GM23338 (cell line): ENCODE measurements at regions not wholly inside any gene's neighbourhood (a gene's known extent, or its start where the extent isn't known, plus 50 kb on each side); places are given as distances from the start of the nearest gene placed in this dataset.

ENCODE experiments used
- ATAC-seq: fragments of 200-7000 bp; cut with Tn5 transposase; 3 replicates; pipeline ENCODE4 v1.9.1; 2020
- DNase-seq: peaks from one replicate; pipeline ENCODE4 v3.0.0-alpha.2; 2015; ENCODE audit warnings: low spot score
- H2AFZ ChIP-seq: fragments of 200-600 bp; sonication (generic); 2 replicates; pipeline ENCODE4 v1.8.0; 2016; ENCODE audit warnings: antibody characterized with exemption, mild to moderate bottlenecking, moderate library complexity
- H3F3A ChIP-seq: fragments of 200-600 bp; sonication (generic); replicated peaks from 2 replicates; pipeline ENCODE4 v1.8.0; 2017; ENCODE audit warnings: antibody characterized with exemption, mixed run types, low read depth
- H3K27ac ChIP-seq: fragments of 200-600 bp; sonication (generic); 2 replicates; pipeline ENCODE4 v1.6.1; 2016; ENCODE audit warnings: low read depth
- H3K27me3 ChIP-seq: fragments of 200-600 bp; sonication (generic); 2 replicates; pipeline ENCODE4 v1.8.0; 2016; ENCODE audit warnings: mild to moderate bottlenecking, mixed run types, moderate library complexity; ENCODE audit not compliant: insufficient read depth
- H3K36me3 ChIP-seq: fragments of 200-600 bp; sonication (generic); 2 replicates; pipeline ENCODE4 v1.8.0; 2016; ENCODE audit warnings: mild to moderate bottlenecking; ENCODE audit not compliant: insufficient read depth
- H3K4me1 ChIP-seq: fragments of 200-600 bp; sonication (generic); 2 replicates; pipeline ENCODE4 v1.8.0; 2016; ENCODE audit warnings: mild to moderate bottlenecking, moderate library complexity; ENCODE audit not compliant: insufficient read depth
- H3K4me2 ChIP-seq: fragments of 200-600 bp; sonication (generic); 2 replicates; pipeline ENCODE4 v1.7.1; 2017; ENCODE audit warnings: mixed run types
- H3K4me3 ChIP-seq: fragments of 200-600 bp; sonication (generic); 2 replicates; pipeline ENCODE4 v1.6.1; 2016; ENCODE audit warnings: mixed run types
- H3K79me2 ChIP-seq: fragments of 200-600 bp; sonication (generic); replicated peaks from 2 replicates; pipeline ENCODE4 v1.8.0; 2017; ENCODE audit warnings: mild to moderate bottlenecking; ENCODE audit not compliant: insufficient read depth
- H3K9me2 ChIP-seq: fragments of 200-600 bp; sonication (generic); 2 replicates; pipeline ENCODE4 v1.8.0; 2017; ENCODE audit not compliant: insufficient read depth
- H4K20me1 ChIP-seq: fragments of 200-600 bp; sonication (generic); replicated peaks from 2 replicates; pipeline ENCODE4 v1.8.0; 2017; ENCODE audit warnings: mild to moderate bottlenecking; ENCODE audit not compliant: insufficient read depth
- H3K27ac Mint-ChIP-seq: 2 replicates; pipeline ENCODE4 v1.8.0; 2020; ENCODE audit warnings: inconsistent platforms, mild to moderate bottlenecking, moderate library complexity, mixed read lengths
- H3K27me3 Mint-ChIP-seq: 3 replicates; pipeline ENCODE4 v1.8.0; 2022; ENCODE audit warnings: low read depth, mild to moderate bottlenecking, moderate library complexity, mixed read lengths, inconsistent platforms; ENCODE audit not compliant: insufficient read depth, poor library complexity
- H3K36me3 Mint-ChIP-seq: 3 replicates; pipeline ENCODE4 v1.8.0; 2021; ENCODE audit warnings: low read depth, mild to moderate bottlenecking, inconsistent platforms, moderate library complexity, mixed read lengths
- H3K4me1 Mint-ChIP-seq: 3 replicates; pipeline ENCODE4 v1.8.0; 2020; ENCODE audit warnings: mild to moderate bottlenecking, inconsistent platforms, mixed read lengths
- H3K4me3 Mint-ChIP-seq: 3 replicates; pipeline ENCODE4 v1.8.0; 2021; ENCODE audit warnings: moderate library complexity, mild to moderate bottlenecking, inconsistent platforms, mixed read lengths
- H3K9me3 Mint-ChIP-seq: 3 replicates; pipeline ENCODE4 v1.8.0; 2020; ENCODE audit warnings: moderate library complexity, mild to moderate bottlenecking, inconsistent platforms, mixed read lengths
- CREB1 ChIP-seq: fragments of 250-450 bp; sonication (Bioruptor Pico); IDR thresholded peaks from 2 replicates; pipeline ENCODE4 v1.5.0; 2020; ENCODE audit warnings: low read depth, mild to moderate bottlenecking, moderate library complexity
- CTCF ChIP-seq, 2 experiments: fragments of 200-600 bp in 1 of 2; sonication (generic) in 1 of 2; conservative IDR thresholded peaks; 2 replicates each; pipeline versions ENCODE4 v1.5.1 to v1.6.1; 2016 to 2017; ENCODE audit warnings: antibody characterized with exemption in 2 of 2, low read depth in 2 of 2, mild to moderate bottlenecking in 2 of 2, moderate library complexity in 1 of 2
- EZH2 ChIP-seq: fragments of 200-600 bp; sonication (generic); IDR thresholded peaks from one replicate; pipeline ENCODE4 v1.8.0; 2017; ENCODE audit warnings: antibody characterized with exemption, mild to moderate bottlenecking, low read depth; ENCODE audit not compliant: unreplicated experiment
- JUNB ChIP-seq: IDR thresholded peaks from one replicate; pipeline ENCODE4 v1.6.1; 2016; ENCODE audit warnings: antibody characterized with exemption; ENCODE audit not compliant: unreplicated experiment
- NANOG ChIP-seq: IDR thresholded peaks from 2 replicates; pipeline ENCODE4 v1.6.1; 2016; ENCODE audit warnings: antibody characterized with exemption, borderline replicate concordance
- POLR2AphosphoS5 ChIP-seq: IDR thresholded peaks from 2 replicates; pipeline ENCODE4 v1.6.1; 2016; ENCODE audit warnings: antibody characterized with exemption, low read depth
- ZNF331 ChIP-seq: fragments of 250-450 bp; sonication (Bioruptor Pico); IDR thresholded peaks from 2 replicates; pipeline ENCODE4 v1.5.0; 2020; ENCODE audit warnings: low read depth, mild to moderate bottlenecking, moderate library complexity
- ZNF462 ChIP-seq: fragments of 250-450 bp; sonication (Bioruptor Pico); IDR thresholded peaks from 2 replicates; pipeline ENCODE4 v1.5.0; 2020; ENCODE audit warnings: mild to moderate bottlenecking, moderate library complexity

- Mint-ChIP-seq H3K9me3 (no peaks in the 10 kb centered on the region), H3K27me3 (no peaks in the 10 kb centered on the region), H3K27ac (no peak overlapping the region), H3K4me3 (no peak overlapping the region), H3K4me1 (no peaks in the 10 kb centered on the region), H3K36me3 (no peaks in the 10 kb centered on the region)
- Histone ChIP-seq H3K36me3 (no peaks in the 10 kb centered on the region), H3K4me2 (no peak overlapping the region), H3F3A (no peaks in the 10 kb centered on the region), H3K79me2 (no peaks in the 10 kb centered on the region), H3K9me2 (no peaks in the 10 kb centered on the region), H3K4me1 (no peaks in the 10 kb centered on the region), H3K4me3 (no peak overlapping the region), H3K27ac (no peak overlapping the region), H4K20me1 (no peaks in the 10 kb centered on the region), H2AFZ (no peak overlapping the region), H3K27me3 (no peaks in the 10 kb centered on the region)
- TF ChIP-seq NANOG (no peak), CREB1 (CRISPR knock-in tag) (no peak), ZNF462 (CRISPR knock-in tag) (no peak), ZNF331 (CRISPR knock-in tag) (no peak)
- DNase-seq (no peak), ATAC-seq (no peak)
These were observed 190.2 kb upstream of the SSTR4 start for GRCh38 chr20:22844959-22845358.

- H3K27me3 ChIP-seq: no peaks in the 10 kb centered on the region
- H3K4me3 ChIP-seq: no peak overlapping the region
- no peaks in the 10 kb centered on the region for H3K79me2 ChIP-seq
- H3K27ac ChIP-seq: no peak overlapping the region
- Mint-ChIP-seq H3K27ac (no peak overlapping the region), H3K36me3 (no peaks in the 10 kb centered on the region), H3K27me3 (no peaks in the 10 kb centered on the region), H3K9me3 (no peaks in the 10 kb centered on the region), H3K4me3 (no peak overlapping the region), H3K4me1 (peaks cover 2% of the 10 kb centered on the region; the same call in 1 of the 3 replicates)
- H3K4me1 ChIP-seq: no peaks in the 10 kb centered on the region
- DNase-seq: no peak
- no peak for ATAC-seq
- H2AFZ ChIP-seq: no peak overlapping the region
- H3K36me3 ChIP-seq: no peaks in the 10 kb centered on the region
- no peaks in the 10 kb centered on the region for H3K9me2 ChIP-seq
- H3K4me2 ChIP-seq: no peak overlapping the region
- no peaks in the 10 kb centered on the region for H4K20me1 ChIP-seq
- no peaks in the 10 kb centered on the region for H3F3A ChIP-seq
- TF ChIP-seq CTCF (conservative IDR thresholded peaks at IDR 0.05; ENCODE audit: low read depth in 2 of 2): no peak
- TF ChIP-seq JUNB: no peak
- TF ChIP-seq EZH2: no peak
- no peak for TF ChIP-seq POLR2AphosphoS5
- no peak for TF ChIP-seq ZNF331 (CRISPR knock-in tag)
These were observed 188.2 kb upstream of the SSTR4 start for GRCh38 chr20:22846863-22847262.
